ENCODE measurements at regions not wholly inside any gene's neighbourhood (a gene's known extent, or its start where the extent isn't known, plus 50 kb on each side); places are given as distances from the start of the nearest gene placed in this dataset.

DNA sequence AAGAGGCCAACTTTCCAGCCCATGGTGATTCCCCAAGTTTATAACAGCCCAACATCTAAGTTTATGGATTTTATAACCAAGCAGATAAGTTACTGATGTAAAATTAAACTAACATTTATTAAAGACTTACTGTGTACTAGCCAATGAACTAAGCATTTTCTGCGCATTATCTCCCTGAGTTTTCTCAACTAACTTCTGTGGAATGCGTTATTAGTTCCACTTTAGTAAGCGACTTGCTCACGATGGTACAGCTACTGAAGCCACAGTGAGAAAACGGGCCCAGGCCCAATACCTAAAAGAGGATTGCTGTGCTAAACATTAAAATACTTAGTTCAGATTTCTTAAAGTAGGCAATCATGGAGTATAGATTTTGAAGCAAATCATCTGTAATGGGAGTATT, 61.0 kb downstream of the ZBTB18 start:
- ATAC-seq (no peak), DNase-seq (ENCODE audit: low spot score) (no peak)
- H3K36me3 Mint-ChIP-seq, result no peaks in the 10 kb centered on the region
- no peak overlapping the region for H3K27ac Mint-ChIP-seq
- CTCF ChIA-PET, result no interaction called here
- TF ChIP-seq RELA (CRISPR knock-in tag; IDR thresholded peaks at IDR 0.05; ENCODE audit: borderline replicate concordance), result no peak
- TF ChIP-seq, protein P1, sequence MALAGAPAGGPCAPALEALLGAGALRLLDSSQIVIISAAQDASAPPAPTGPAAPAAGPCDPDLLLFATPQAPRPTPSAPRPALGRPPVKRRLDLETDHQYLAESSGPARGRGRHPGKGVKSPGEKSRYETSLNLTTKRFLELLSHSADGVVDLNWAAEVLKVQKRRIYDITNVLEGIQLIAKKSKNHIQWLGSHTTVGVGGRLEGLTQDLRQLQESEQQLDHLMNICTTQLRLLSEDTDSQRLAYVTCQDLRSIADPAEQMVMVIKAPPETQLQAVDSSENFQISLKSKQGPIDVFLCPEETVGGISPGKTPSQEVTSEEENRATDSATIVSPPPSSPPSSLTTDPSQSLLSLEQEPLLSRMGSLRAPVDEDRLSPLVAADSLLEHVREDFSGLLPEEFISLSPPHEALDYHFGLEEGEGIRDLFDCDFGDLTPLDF (CRISPR knock-in tag; IDR thresholded peaks at IDR 0.05), result no peak
- no peak for TF ChIP-seq ZBTB21 (CRISPR knock-in tag; IDR thresholded peaks at IDR 0.05; ENCODE audit: borderline replicate concordance)
- TF ChIP-seq, protein P2, sequence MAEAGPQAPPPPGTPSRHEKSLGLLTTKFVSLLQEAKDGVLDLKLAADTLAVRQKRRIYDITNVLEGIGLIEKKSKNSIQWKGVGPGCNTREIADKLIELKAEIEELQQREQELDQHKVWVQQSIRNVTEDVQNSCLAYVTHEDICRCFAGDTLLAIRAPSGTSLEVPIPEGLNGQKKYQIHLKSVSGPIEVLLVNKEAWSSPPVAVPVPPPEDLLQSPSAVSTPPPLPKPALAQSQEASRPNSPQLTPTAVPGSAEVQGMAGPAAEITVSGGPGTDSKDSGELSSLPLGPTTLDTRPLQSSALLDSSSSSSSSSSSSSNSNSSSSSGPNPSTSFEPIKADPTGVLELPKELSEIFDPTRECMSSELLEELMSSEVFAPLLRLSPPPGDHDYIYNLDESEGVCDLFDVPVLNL (CRISPR knock-in tag; IDR thresholded peaks at IDR 0.05; ENCODE audit: borderline replicate concordance, low read depth), result no peak
- H3K9me3 Mint-ChIP-seq, result peaks cover 6% of the 10 kb centered on the region
- POLR2A ChIA-PET, result no interaction called here
- no peaks in the 10 kb centered on the region for H3K4me1 Mint-ChIP-seq
- H3K27me3 Mint-ChIP-seq (ENCODE audit: low read depth), result no peaks in the 10 kb centered on the region
- H3K4me3 Mint-ChIP-seq, result no peak overlapping the region

DNA sequence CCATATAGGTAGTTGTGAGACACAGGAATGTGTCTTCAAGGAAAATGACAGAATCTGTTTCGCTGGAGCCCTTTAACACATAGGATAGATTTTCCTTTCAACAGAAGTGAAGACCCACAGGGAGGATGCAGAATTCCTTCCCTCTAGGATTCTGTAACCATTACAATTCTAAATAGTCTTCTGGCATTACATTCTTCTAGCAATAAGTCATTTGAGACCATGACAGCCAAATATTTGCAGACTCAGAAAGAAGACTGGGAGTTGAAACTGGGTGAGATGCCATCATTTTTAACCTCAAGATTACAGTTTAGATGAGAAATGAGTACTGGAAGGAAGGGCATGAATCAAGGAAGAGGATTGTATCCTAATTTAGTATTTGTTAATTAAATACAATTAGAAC, 61.6 kb downstream of the ZBTB18 start:
- Mint-ChIP-seq H3K27ac (no peak overlapping the region), H3K27me3 (ENCODE audit: low read depth) (no peaks in the 10 kb centered on the region), H3K4me3 (no peak overlapping the region), H3K36me3 (no peaks in the 10 kb centered on the region), H3K4me1 (peaks cover 3% of the 10 kb centered on the region), H3K9me3 (peaks cover 10% of the 10 kb centered on the region)
- ChIA-PET POLR2A (interaction anchor here (0.6 kb wide), 1 partner anchor 143 kb away, joined by 3 read pairs; no protein-coding TSS in a partner anchor), CTCF (no interaction called here)
- TF ChIP-seq SMAD3 (CRISPR knock-in tag; IDR thresholded peaks at IDR 0.05; ENCODE audit: borderline replicate concordance), result no peak
- no peak for TF ChIP-seq NR1H2 (CRISPR knock-in tag; IDR thresholded peaks at IDR 0.05)
- TF ChIP-seq, protein P1 (CRISPR knock-in tag; IDR thresholded peaks at IDR 0.05), result no peak
- TF ChIP-seq, protein P3, sequence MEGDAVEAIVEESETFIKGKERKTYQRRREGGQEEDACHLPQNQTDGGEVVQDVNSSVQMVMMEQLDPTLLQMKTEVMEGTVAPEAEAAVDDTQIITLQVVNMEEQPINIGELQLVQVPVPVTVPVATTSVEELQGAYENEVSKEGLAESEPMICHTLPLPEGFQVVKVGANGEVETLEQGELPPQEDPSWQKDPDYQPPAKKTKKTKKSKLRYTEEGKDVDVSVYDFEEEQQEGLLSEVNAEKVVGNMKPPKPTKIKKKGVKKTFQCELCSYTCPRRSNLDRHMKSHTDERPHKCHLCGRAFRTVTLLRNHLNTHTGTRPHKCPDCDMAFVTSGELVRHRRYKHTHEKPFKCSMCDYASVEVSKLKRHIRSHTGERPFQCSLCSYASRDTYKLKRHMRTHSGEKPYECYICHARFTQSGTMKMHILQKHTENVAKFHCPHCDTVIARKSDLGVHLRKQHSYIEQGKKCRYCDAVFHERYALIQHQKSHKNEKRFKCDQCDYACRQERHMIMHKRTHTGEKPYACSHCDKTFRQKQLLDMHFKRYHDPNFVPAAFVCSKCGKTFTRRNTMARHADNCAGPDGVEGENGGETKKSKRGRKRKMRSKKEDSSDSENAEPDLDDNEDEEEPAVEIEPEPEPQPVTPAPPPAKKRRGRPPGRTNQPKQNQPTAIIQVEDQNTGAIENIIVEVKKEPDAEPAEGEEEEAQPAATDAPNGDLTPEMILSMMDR (IDR thresholded peaks at IDR 0.05), result no peak
- no peak for TF ChIP-seq CREM (CRISPR knock-in tag; IDR thresholded peaks at IDR 0.05)
- TF ChIP-seq, protein P4, sequence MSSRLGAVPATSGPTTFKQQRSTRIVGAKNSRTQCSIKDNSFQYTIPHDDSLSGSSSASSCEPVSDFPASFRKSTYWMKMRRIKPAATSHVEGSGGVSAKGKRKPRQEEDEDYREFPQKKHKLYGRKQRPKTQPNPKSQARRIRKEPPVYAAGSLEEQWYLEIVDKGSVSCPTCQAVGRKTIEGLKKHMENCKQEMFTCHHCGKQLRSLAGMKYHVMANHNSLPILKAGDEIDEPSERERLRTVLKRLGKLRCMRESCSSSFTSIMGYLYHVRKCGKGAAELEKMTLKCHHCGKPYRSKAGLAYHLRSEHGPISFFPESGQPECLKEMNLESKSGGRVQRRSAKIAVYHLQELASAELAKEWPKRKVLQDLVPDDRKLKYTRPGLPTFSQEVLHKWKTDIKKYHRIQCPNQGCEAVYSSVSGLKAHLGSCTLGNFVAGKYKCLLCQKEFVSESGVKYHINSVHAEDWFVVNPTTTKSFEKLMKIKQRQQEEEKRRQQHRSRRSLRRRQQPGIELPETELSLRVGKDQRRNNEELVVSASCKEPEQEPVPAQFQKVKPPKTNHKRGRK (CRISPR knock-in tag; IDR thresholded peaks at IDR 0.05; ENCODE audit: borderline replicate concordance), result no peak
- TF ChIP-seq, protein P5, sequence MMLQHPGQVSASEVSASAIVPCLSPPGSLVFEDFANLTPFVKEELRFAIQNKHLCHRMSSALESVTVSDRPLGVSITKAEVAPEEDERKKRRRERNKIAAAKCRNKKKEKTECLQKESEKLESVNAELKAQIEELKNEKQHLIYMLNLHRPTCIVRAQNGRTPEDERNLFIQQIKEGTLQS (CRISPR knock-in tag; conservative IDR thresholded peaks at IDR 0.05), result no peak
- no peak for DNase-seq (ENCODE audit: low spot score)
- ATAC-seq, result no peak

DNA sequence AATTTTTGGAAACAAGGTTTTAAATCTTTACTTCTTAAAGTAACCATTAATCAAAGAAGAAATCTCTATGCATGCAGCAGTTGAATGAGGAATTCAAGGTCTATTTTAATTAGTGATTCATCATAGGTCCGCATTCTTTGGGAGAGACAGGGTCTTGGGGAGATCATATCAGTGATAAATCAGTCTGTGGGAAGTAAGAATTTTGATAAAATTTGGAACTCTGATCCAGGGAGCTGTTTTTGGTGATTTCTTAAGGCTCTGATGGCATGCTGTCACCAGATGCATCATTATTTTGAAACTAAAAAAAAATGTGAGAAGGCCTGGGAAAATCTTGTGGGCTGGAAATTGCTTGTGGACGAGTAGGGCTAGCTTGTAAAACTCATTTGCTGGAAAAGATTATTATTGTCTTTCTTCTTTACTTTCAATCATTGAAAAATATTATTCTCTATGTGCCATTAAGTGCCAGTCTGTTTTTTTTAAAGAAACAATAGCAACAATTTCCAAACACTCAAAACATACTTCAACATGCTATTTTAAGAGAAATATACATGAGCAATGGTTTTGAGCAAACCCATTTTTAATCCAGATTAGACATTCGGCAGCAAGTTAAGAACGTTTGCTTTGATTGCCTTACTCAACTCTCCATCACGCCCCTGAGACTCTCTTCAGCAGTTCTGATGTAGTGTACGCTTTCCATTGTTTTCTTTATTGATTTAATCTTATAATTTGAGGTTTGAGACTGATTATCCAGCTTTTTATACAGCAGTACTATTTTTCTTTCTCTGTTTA, 62.6 kb downstream of the ZBTB18 start:
- Mint-ChIP-seq H3K27me3 (ENCODE audit: low read depth) (no peaks in the 10 kb centered on the region), H3K9me3 (peaks cover 10% of the 10 kb centered on the region), H3K27ac (no peak overlapping the region), H3K36me3 (no peaks in the 10 kb centered on the region), H3K4me3 (no peak overlapping the region), H3K4me1 (peaks cover 11% of the 10 kb centered on the region)
- TF ChIP-seq, protein P6, sequence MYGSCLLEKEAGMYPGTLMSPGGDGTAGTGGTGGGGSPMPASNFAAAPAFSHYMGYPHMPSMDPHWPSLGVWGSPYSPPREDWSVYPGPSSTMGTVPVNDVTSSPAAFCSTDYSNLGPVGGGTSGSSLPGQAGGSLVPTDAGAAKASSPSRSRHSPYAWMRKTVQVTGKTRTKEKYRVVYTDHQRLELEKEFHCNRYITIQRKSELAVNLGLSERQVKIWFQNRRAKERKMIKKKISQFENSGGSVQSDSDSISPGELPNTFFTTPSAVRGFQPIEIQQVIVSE (CRISPR knock-in tag; IDR thresholded peaks at IDR 0.05; ENCODE audit: borderline replicate concordance), result no peak
- TF ChIP-seq CBFB (CRISPR knock-in tag; IDR thresholded peaks at IDR 0.05; ENCODE audit: low read depth) (no peak), ZNF671 (CRISPR knock-in tag; IDR thresholded peaks at IDR 0.05) (no peak), ELF4 (CRISPR knock-in tag; IDR thresholded peaks at IDR 0.05; ENCODE audit: low read depth) (no peak), GTF2I (CRISPR knock-in tag; conservative IDR thresholded peaks at IDR 0.05) (no peak), SMAD4 (CRISPR knock-in tag; IDR thresholded peaks at IDR 0.05) (no peak), ZNF416 (CRISPR knock-in tag; IDR thresholded peaks at IDR 0.05) (no peak)
- TF ChIP-seq, protein P7, sequence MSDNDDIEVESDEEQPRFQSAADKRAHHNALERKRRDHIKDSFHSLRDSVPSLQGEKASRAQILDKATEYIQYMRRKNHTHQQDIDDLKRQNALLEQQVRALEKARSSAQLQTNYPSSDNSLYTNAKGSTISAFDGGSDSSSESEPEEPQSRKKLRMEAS (CRISPR knock-in tag; IDR thresholded peaks at IDR 0.05), result no peak
- ChIA-PET CTCF (no interaction called here), POLR2A (no interaction called here)
- DNase-seq (ENCODE audit: low spot score) (no peak), ATAC-seq (no peak)
